B cell (primary cell): ENCODE measurements at regions not wholly inside any gene's neighbourhood (a gene's known extent, or its start where the extent isn't known, plus 50 kb on each side); places are given as distances from the start of the nearest gene placed in this dataset.
"Not testable (repeated sequence)": the region's sequence is repeated elsewhere in the genome, so short reads cannot be mapped to it uniquely, and the experiment has no call there.

Source experiments
- CTCF ChIP-seq: fragments of 200-600 bp; IDR thresholded peaks from one replicate; pipeline ENCODE4 v1.8.0; 2022; ENCODE audit warnings: antibody characterized with exemption, mild to moderate bottlenecking
- EZH2 ChIP-seq: IDR thresholded peaks from 2 replicates; pipeline ENCODE4 v1.6.1; 2012; ENCODE audit warnings: borderline replicate concordance, low read depth, mild to moderate bottlenecking, moderate library complexity, low read length; ENCODE audit not compliant: insufficient read depth, poor library complexity, severe bottlenecking

- not testable (repeated sequence) for TF ChIP-seq CTCF, EZH2
These were observed 633.2 kb upstream of the DEFB115 start for GRCh38 chr20:30624310-30624709.
